ENCODE measurements at regions not wholly inside any gene's neighbourhood (a gene's known extent, or its start where the extent isn't known, plus 50 kb on each side); places are given as distances from the start of the nearest gene placed in this dataset.
"Not testable (repeated sequence)": the region's sequence is repeated elsewhere in the genome, so short reads cannot be mapped to it uniquely, and the experiment has no call there.

DNA sequence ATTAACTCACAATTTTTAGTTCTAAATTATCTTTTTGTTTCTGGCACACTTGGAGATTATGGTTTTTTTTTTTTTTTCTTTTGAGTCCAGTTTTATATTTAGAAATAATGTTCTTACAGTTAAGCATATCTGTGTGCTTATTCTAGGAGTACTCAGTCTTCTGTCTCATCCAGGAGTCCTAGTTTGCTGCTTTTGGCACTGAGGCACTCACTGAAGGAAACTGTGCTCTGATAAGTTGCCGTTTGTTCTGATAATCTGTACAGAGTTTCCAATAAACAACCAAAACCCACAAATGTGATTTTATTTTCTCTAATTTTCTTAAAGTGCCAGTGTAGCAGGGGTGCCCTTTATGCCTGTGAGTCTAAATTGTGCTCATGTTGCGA, 251.0 kb downstream of the LRRC70 start:
- H3K27ac ChIP-seq = no peak overlapping the region
- no peak overlapping the region for H3K4me3 ChIP-seq
- no peaks in the 10 kb centered on the region for H3K4me1 ChIP-seq
- H3K27me3 ChIP-seq = no peaks in the 10 kb centered on the region
- intact Hi-C loops (cut with DNase I) = no loop called here
- no peaks in the 10 kb centered on the region for H3K9me3 ChIP-seq
- no peak for DNase-seq (ENCODE audit: low spot score in 2 of 2)
- TF ChIP-seq CTCF (IDR thresholded peaks at IDR 0.05) = no peak
- H3K36me3 ChIP-seq = no peaks in the 10 kb centered on the region

DNA sequence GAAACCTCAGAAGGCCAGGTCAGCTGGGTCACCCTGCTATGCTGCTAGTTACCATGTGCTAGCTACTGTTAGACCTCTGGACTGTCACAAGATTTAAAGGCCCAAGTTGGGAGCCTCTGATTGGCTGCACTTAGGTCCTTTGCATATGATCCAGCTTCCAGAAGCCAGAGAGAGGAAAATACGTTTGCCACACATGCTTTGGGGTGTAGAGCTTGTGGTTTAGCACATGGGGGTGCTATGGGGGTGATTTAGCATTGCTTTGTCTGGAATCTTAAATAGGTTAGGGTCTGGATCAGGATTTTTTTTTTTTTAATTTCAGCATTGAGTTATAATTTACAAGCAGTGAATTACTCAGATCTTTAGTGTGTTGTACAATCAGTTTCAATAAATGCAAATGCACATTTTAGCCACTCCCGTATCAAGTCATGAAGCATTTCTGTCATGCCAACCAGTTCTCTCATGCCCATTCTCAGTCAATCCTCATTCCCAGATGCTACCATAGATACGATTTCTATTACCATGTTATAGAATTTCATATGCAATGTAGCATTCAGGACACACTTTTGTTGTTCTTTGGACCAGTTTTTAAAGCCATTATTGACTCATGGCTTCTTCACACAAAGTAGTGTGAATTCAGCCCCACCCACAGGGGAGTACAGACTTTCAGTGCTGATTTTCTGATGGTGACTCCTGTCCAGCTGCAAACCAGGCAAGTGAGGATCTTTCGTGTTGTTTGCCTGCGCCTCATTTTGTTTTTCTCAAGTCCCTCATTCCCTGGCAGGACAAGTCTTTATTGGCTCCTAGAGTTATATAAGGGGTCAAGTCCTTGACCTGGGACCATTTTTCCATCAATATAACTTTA, 250.4 kb downstream of the LRRC70 start:
- Histone ChIP-seq H3K27ac (no peak overlapping the region), H3K27me3 (no peaks in the 10 kb centered on the region), H3K4me1 (no peaks in the 10 kb centered on the region), H3K9me3 (no peaks in the 10 kb centered on the region), H3K36me3 (no peaks in the 10 kb centered on the region), H3K4me3 (no peak overlapping the region)
- no peak for TF ChIP-seq CTCF (IDR thresholded peaks at IDR 0.05)
- no peak for DNase-seq (ENCODE audit: low spot score in 2 of 2)
- intact Hi-C loops (cut with DNase I) = no loop called here

DNA sequence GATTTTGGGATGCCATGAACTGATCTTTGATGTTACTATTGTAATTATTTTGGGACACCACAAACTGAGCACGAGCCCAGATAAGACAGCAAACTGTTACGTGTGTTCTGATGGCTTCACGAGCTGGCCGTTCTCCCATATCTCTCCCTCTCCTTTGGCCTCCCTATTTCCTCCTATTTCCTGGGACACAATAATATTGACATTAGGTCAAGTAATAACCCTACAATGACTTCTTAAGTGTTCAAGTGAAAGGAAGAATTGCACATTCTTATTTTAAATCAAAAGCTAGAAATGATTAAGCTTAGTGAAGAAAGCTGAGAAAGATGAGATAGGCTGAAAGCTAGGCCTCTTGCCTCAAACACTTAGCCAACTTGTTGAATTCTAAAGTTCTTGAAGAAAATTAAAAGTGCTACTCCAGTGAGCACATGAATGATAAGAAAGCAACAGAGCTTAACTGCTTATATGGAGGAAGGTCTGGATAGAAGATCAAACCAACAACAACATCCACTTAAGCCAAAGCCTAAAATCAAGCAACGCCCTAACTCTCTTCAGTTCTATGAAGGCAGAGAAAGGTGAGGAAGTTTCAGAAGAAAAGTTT, 247.1 kb downstream of the LRRC70 start:
- H3K4me3 ChIP-seq = no peak overlapping the region
- no peaks in the 10 kb centered on the region for H3K9me3 ChIP-seq
- H3K36me3 ChIP-seq = no peaks in the 10 kb centered on the region
- H3K27ac ChIP-seq = no peak overlapping the region
- DNase-seq (ENCODE audit: low spot score in 2 of 2) = no peak
- no peaks in the 10 kb centered on the region for H3K4me1 ChIP-seq
- intact Hi-C loops (cut with DNase I) = no loop called here
- H3K27me3 ChIP-seq = no peaks in the 10 kb centered on the region
- TF ChIP-seq CTCF (IDR thresholded peaks at IDR 0.05) = no peak

DNA sequence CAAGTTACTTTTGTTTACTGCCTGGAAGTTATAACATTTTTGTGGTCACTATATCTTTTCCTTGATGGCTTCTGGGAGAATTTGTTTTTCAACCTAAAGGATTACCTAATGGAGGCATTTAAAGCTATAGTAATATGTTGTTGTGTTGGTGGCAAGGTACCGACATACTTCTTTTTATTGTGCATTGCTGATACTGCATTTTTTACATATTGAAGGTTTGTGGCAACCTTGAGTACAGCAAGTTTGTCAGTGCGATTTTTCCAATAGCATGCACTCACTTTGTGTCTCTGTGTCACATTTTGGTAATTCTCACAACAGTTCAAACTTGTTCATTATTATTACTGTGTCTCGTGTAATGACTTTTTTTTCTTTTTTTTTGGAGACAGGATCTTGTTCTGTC, 246.3 kb downstream of the LRRC70 start:
- Histone ChIP-seq H3K27me3 (no peaks in the 10 kb centered on the region), H3K27ac (no peak overlapping the region), H3K4me3 (no peak overlapping the region), H3K36me3 (no peaks in the 10 kb centered on the region), H3K4me1 (no peaks in the 10 kb centered on the region), H3K9me3 (no peaks in the 10 kb centered on the region)
- no peak for DNase-seq (ENCODE audit: low spot score in 2 of 2)
- TF ChIP-seq CTCF (IDR thresholded peaks at IDR 0.05) = no peak
- intact Hi-C loops (cut with DNase I) = no loop called here

DNA sequence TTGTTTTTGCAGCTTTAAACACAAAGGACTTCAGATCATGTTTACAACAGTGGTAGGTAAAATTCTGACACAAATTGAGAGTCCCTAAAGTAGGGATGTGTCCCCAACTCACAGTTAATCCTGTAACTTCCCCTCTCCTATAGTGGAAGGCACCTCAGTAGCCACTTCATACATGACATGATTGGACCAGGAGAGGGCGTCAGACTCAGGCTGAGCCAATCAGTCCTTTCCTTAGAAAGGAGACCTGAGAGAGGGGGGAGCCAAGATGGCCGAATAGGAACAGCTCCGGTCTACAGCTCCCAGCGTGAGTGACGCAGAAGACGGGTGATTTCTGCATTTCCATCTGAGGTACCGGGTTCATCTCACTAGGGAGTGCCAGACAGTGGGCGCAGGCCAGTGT, 238.4 kb downstream of the LRRC70 start:
- H3K4me3 ChIP-seq; intact Hi-C loops (cut with DNase I); H3K4me1 ChIP-seq; DNase-seq (ENCODE audit: low spot score in 2 of 2); H3K9me3 ChIP-seq; H3K27me3 ChIP-seq; H3K27ac ChIP-seq; H3K36me3 ChIP-seq: not testable (repeated sequence)

DNA sequence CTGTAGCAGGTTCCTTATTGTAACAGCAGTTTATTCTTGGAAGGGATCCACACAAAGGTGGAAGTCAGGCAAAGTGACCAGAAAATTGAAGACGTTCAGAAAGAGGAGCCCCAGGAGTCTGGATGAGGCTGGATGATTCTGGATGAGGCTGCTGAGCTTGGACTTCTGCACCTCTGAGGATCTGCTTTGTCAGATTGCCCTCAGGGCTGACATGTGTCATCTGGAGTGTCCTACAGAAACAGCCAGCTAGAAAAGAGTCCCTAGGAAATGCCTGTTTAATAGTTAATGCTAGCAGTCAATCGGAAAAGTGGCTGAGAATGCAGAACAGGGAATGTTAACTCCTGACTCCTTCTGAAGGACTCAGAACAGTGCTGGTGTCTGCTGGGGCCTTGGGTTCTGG, 236.4 kb downstream of the LRRC70 start:
- no peaks in the 10 kb centered on the region for H3K9me3 ChIP-seq
- TF ChIP-seq CTCF (IDR thresholded peaks at IDR 0.05) = no peak
- no peaks in the 10 kb centered on the region for H3K36me3 ChIP-seq
- H3K27ac ChIP-seq = no peak overlapping the region
- no peaks in the 10 kb centered on the region for H3K4me1 ChIP-seq
- H3K27me3 ChIP-seq = no peaks in the 10 kb centered on the region
- no peak for DNase-seq (ENCODE audit: low spot score in 2 of 2)
- H3K4me3 ChIP-seq = no peak overlapping the region
- intact Hi-C loops (cut with DNase I) = no loop called here

Data from ascending aorta (tissue), 2 donors.